ENCODE measurements at regions not wholly inside any gene's neighbourhood (a gene's known extent, or its start where the extent isn't known, plus 50 kb on each side); places are given as distances from the start of the nearest gene placed in this dataset.

GRCh38 chr7:144991041-144991440 lies 155.2 kb upstream of the TPK1 start:
- TF ChIP-seq CTCF (IDR thresholded peaks at IDR 0.05; ENCODE audit: low read depth, low read length) = no peak

GRCh38 chr7:144987686-144988085 lies 151.8 kb upstream of the TPK1 start:
- H3K27ac ChIP-seq = no peak overlapping the region
- H3K36me3 ChIP-seq = no peaks in the 10 kb centered on the region
- H3K27me3 ChIP-seq = no peaks in the 10 kb centered on the region
- no peak overlapping the region for H3K4me3 ChIP-seq
- DNase-seq (ENCODE audit: low read depth in 1 of 2, low spot score in 1 of 2) = no peak
- no peak for TF ChIP-seq CTCF (IDR thresholded peaks at IDR 0.05; ENCODE audit: low read depth, low read length)
- no peaks in the 10 kb centered on the region for H3K9me3 ChIP-seq (ENCODE audit: low read depth)
- H3K4me1 ChIP-seq (ENCODE audit: low read depth) = no peaks in the 10 kb centered on the region

More at GRCh38 chr7:144991041-144991440, 155.2 kb upstream of the TPK1 start:
- H3K27me3 ChIP-seq = no peaks in the 10 kb centered on the region
- no peaks in the 10 kb centered on the region for H3K9me3 ChIP-seq (ENCODE audit: low read depth)
- DNase-seq (ENCODE audit: low read depth in 1 of 2, low spot score in 1 of 2) = no peak
- H3K4me3 ChIP-seq = no peak overlapping the region
- H3K36me3 ChIP-seq = no peaks in the 10 kb centered on the region
- H3K27ac ChIP-seq = no peak overlapping the region
- H3K4me1 ChIP-seq (ENCODE audit: low read depth) = no peaks in the 10 kb centered on the region

DNA sequence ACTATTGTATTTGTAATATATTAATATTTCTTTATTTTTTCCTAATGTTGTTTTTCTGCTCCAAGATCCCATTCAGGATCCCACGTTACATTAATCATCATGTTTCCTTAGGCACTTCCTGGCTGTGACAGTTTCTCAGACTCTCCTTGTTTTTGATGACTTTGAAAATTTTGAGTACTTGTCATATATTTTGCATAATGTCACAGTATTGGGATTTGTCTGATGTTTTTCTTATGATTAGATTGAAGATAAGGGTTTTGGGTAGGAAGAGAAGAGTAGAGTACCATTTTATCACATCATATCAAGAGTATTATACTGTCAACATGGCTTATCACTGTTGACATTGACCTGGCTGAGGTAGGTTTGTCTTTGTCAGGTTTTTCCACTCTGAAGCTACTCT lies 146.3 kb upstream of the TPK1 start:
- no peak overlapping the region for H3K27ac ChIP-seq
- H3K4me1 ChIP-seq (ENCODE audit: low read depth) = no peaks in the 10 kb centered on the region
- no peaks in the 10 kb centered on the region for H3K36me3 ChIP-seq
- no peak for TF ChIP-seq CTCF (IDR thresholded peaks at IDR 0.05; ENCODE audit: low read depth, low read length)
- no peaks in the 10 kb centered on the region for H3K27me3 ChIP-seq
- no peak for DNase-seq (ENCODE audit: low read depth in 1 of 2, low spot score in 1 of 2)
- no peak overlapping the region for H3K4me3 ChIP-seq
- no peaks in the 10 kb centered on the region for H3K9me3 ChIP-seq (ENCODE audit: low read depth)

- Histone ChIP-seq H3K27ac (no peak overlapping the region), H3K4me1 (ENCODE audit: low read depth) (no peaks in the 10 kb centered on the region), H3K36me3 (no peaks in the 10 kb centered on the region), H3K27me3 (no peaks in the 10 kb centered on the region), H3K4me3 (no peak overlapping the region), H3K9me3 (ENCODE audit: low read depth) (no peaks in the 10 kb centered on the region)
- DNase-seq (ENCODE audit: low read depth in 1 of 2, low spot score in 1 of 2) = no peak
- TF ChIP-seq CTCF (IDR thresholded peaks at IDR 0.05; ENCODE audit: low read depth, low read length) = no peak
Measured at GRCh38 chr7:144975882-144976281, 140.0 kb upstream of the TPK1 start.

- TF ChIP-seq CTCF (IDR thresholded peaks at IDR 0.05; ENCODE audit: low read depth, low read length) = no peak
- no peaks in the 10 kb centered on the region for H3K27me3 ChIP-seq
- H3K4me3 ChIP-seq = no peak overlapping the region
- H3K27ac ChIP-seq = no peak overlapping the region
- no peak for DNase-seq (ENCODE audit: low read depth in 1 of 2, low spot score in 1 of 2)
- no peaks in the 10 kb centered on the region for H3K4me1 ChIP-seq (ENCODE audit: low read depth)
- H3K9me3 ChIP-seq (ENCODE audit: low read depth) = no peaks in the 10 kb centered on the region
- H3K36me3 ChIP-seq = no peaks in the 10 kb centered on the region
Measured at GRCh38 chr7:144969787-144970186, 133.9 kb upstream of the TPK1 start.

GRCh38 chr7:144960763-144961162 lies 124.9 kb upstream of the TPK1 start:
- Histone ChIP-seq H3K36me3 (no peaks in the 10 kb centered on the region), H3K27ac (no peak overlapping the region), H3K4me1 (ENCODE audit: low read depth) (no peaks in the 10 kb centered on the region), H3K9me3 (ENCODE audit: low read depth) (no peaks in the 10 kb centered on the region), H3K4me3 (no peak overlapping the region), H3K27me3 (no peaks in the 10 kb centered on the region)
- TF ChIP-seq CTCF (IDR thresholded peaks at IDR 0.05; ENCODE audit: low read depth, low read length) = no peak
- no peak for DNase-seq (ENCODE audit: low read depth in 1 of 2, low spot score in 1 of 2)
